HUDEP-2 (cell line): ENCODE measurements at regions not wholly inside any gene's neighbourhood (a gene's known extent, or its start where the extent isn't known, plus 50 kb on each side); places are given as distances from the start of the nearest gene placed in this dataset.
"Not testable (repeated sequence)": the region's sequence is repeated elsewhere in the genome, so short reads cannot be mapped to it uniquely, and the experiment has no call there.

Experiments used
- DNase-seq, 76 experiments: peaks; one replicate each; lab custom pipeline; 2025; ENCODE audit not compliant: unreplicated experiment in 76 of 76; lab: John Stamatoyannopoulos, UW

DNA sequence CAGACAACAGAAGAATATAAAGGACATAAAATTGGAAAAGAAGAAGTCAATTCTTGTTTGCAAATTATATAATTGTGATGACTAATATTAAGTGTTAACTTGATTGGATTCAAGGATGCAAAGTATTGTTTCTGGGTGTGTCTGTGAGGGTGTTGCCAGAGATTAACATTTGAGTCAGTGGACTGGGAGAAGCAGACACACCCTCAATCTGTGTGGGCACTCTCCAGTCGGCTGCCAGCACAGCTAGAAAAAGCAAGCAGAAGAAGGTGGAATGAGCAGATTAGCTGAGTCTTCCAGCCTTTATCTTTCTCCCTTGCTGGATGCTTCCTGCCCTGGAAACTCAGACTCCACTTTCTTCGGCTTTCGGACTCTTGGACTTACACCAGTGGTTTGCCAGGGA, 51.7 kb downstream of the UBE2NL start:
- DNase-seq, result peak in 2 of 76 experiments; percentile 2 to 32

GRCh38 chrX:143940119-143940518, 56.2 kb downstream of the UBE2NL start:
- DNase-seq, result no peak

GRCh38 chrX:143945171-143945570, 61.3 kb downstream of the UBE2NL start:
- DNase-seq, result no peak

GRCh38 chrX:143964549-143964948, 80.7 kb downstream of the UBE2NL start:
- DNase-seq, result no peak

DNA sequence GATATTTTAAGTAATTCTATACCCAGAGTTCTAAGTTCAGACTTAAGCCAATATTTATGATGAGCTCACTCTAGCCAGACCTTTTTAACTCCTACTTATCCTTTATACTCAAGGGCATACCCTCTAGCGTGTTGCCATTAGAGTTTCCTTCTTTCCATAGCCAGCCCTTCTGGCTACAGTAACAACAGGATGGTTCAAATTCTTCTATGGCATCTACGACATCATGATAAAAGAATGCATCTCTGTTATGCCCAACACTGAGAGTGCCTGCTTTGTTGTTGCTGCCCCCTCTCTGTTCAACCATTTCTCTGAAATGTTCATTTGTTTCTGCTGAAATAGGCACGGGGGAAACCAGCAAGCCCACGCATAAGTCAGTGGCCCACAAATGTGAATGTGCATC, 104.5 kb downstream of the UBE2NL start:
- DNase-seq, result no peak

DNA sequence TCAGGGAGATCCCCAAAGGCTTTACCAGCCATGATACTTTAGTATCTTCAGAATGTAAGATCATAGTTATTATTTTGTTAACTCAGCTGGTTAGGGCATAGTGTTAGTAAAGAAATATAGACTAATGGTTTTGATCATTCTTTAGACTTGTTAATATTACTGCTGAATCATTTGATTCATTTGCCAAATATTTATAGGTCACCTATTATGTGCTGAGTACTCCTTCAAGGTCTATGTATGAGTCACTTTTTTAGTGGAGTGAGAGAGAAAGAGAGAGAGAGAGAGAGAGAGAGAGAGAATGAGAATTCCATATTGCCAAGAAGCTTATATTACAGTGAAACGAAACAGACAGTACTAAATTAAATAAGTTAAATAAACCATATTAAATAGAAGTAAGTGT, 110.3 kb downstream of the UBE2NL start:
- DNase-seq, result no peak

GRCh38 chrX:143998261-143998660, 114.4 kb downstream of the UBE2NL start:
- no peak for DNase-seq

- DNase-seq, result no peak
These were observed 122.9 kb downstream of the UBE2NL start for GRCh38 chrX:144006811-144007210.

GRCh38 chrX:144040793-144041192, 156.9 kb downstream of the UBE2NL start:
- no peak for DNase-seq

DNA sequence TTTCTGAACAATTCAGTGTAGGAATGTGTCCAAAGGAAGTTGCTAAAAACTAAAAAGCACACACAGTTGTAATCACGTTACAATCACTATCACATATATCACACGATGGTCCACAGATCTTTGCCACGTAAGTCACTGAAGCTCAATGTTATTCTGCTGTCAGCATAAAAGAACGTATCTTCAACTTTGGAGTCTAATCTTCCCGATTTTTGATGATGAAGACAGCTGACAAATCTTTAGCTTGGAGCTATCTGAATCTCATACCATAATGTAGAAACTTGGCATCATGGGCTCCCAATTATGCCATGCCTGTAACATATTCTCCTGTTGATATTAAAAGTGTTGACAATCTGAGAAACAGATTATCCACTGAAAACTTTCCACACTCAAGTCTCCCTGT, 158.4 kb downstream of the UBE2NL start:
- no peak for DNase-seq

DNA sequence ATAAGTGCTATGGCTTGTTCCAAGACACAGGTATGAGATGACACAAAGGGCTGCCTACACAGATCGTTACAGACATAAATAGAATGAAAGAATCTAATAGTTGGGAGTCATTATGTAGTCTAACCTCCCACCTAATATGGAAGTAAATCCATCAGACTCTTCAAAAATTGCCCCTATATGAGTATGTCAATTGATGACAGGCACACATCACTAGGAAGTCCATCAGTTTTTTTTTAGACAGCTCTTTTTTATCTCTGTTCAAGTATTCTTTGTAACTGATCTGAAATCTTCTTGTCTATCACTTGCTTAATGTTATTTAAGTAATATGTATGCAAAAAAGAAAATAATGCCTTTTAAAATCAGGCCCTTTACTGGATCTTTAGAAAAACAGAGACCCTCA, 191.6 kb downstream of the UBE2NL start:
- no peak for DNase-seq

DNA sequence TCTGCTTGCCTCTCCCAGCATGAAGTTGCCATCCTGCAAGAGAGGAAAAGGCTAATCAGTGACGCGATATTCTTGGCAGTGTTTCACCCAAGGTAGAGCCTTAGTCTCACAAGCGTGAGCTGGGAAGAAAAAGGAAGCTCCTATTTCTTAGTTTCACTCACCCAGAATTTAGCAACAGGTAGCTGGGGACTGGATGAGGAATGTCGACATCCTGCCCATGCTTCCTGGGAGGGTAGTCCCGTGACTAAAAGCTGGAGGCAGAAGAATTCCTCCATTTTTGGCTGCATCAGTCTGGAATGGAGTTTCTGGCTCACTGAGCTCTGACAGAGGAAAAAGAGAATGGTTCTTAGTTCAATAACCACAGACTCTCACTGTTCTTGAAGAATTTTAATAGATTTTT, 198.4 kb downstream of the UBE2NL start:
- not testable (repeated sequence) for DNase-seq

GRCh38 chrX:144089674-144090073, 205.8 kb downstream of the UBE2NL start:
- DNase-seq, result not testable (repeated sequence)

DNA sequence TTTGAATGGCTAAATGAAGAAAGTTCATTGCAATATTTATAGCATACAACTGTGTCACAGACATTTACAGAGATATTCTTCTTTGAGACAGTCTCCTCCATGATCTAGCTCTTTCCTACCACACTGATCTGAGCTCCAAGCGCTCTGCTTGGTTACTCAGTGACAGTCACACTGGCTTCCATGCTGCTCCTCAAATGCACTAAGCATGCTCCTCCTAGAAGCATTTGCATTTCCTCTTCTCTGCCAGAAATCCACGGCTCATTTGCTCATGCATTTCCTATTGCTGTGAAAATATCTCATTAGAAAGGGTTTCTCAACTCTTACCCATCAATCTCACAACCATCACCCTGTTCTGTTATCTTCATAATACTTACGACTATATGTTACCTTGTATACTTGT, 208.2 kb downstream of the UBE2NL start:
- not testable (repeated sequence) for DNase-seq

DNA sequence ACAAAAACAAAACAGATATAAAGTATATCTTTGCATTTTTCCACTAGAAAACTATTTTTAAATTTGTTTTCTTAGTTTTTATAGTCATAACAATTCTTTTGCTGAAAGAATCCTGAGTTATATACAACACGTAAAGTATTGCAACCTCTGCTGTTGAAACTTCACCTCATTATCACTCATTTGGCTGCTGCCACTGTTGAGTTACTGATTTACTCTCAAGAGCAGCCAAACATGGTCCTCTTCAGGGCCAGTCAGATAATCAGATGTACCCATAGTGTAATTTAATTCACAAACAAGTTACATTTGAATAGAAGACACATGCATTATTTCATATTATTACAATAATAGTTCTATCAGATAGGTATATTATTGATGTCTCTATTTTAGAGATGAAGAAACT, 235.6 kb downstream of the UBE2NL start:
- DNase-seq, result not testable (repeated sequence)

DNA sequence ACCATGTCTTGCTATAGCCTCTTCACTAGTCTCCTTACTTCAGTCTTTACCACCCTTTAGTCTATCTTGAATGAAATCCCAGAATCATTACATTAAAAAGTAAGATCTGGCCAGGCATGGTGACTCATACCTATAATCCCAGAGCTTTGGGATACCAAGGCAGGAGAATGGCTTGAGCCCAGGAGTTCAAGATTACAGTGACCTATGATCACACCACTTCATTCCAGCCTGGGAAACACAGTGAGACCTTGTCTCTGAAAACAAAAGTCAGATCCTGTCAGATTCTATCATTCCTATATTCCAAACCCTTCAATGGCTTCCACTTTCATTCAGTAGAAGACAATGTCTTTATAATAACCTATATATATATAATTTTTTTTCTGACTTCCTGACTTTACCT, 237.7 kb downstream of the UBE2NL start:
- DNase-seq, result not testable (repeated sequence)

GRCh38 chrX:144127570-144128169, 243.8 kb downstream of the UBE2NL start:
- not testable (repeated sequence) for DNase-seq

DNA sequence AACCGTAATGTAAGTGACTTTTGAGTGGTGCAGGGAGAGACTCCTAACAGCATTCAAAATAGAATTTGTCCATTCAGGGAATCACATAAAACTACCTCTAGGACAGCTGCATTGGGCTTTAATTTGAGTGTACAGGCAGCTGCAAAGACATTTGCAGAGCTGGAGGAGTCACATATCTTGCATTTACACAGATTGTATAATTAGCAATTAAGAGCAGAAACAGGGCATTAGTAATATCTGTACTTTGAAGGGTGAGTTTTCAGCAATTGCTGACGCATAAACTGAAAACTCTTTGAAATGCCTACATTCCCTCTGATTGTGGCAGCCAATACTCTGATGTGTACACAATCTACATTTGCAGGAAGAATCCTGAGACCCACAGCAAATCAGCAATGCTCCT, 245.6 kb downstream of the UBE2NL start:
- DNase-seq, result not testable (repeated sequence)

DNA sequence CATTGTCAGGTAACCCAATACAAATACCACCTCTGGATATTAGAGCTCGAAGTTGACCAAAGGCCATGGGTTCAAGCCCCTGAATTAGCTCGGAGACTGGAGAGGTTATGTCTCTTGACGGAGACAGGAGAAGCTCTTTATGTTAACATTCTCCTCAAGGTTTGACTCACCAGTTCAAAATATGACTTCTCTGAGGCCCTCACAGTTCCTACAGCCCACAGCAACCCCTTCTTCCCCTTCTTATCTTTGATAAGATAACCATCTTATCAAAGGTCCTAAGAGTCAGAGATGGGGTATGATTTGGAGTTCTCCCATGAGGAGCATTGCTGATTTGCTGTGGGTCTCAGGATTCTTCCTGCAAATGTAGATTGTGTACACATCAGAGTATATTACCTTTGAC, 246.6 kb downstream of the UBE2NL start:
- DNase-seq, result not testable (repeated sequence)

DNA sequence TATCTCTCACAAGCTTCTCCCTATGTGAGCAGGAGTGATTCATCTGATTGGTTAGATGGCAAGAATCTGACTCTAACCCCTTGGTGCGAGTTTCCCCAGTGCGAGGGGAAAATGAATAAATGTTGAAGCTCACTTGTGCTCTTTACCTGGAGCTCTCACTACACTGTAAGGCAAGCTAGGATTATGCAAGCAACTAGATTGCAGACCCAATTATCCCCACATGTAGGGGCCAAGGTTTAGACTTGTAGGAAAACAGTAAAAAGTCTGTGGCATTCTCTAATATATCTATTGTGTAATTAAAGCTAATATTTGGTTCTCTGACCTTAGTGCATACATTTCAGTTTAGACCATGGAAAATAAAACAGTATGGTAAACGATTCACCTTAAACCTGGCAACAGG, 247.2 kb downstream of the UBE2NL start:
- not testable (repeated sequence) for DNase-seq

DNA sequence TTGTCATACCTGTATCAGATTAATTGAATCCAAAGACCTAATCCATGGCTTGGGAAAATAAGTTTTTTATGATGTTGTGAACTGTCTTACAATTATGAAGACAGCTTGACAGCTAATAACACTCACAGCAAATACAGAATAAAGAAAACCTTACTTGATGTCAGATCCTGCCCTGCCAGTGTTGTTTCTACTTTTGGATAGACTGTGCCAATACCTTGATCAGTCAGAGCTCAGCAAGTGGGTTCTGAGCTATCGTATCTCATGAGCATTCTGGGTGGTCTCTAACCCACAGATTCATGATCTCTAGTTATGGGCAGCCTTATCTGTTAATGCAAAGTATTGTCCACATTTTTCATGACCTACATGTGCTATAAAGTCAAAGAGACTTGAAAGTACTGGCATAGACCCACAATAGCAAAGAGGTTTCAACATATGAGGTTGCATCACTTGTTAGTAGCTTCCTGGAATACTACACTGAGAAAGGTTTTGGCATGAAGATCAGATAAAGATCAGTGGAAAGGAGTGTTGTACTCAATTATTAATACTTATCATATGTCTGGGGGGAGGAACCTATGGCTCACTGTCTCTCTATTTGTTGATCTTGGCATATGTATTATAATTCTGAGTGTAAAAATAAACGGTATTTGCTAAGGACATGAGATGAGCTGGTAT, 250.7 kb downstream of the UBE2NL start:
- DNase-seq, result not testable (repeated sequence)

GRCh38 chrX:144154474-144154873, 270.6 kb downstream of the UBE2NL start:
- not testable (repeated sequence) for DNase-seq
